ENCODE measurements at regions not wholly inside any gene's neighbourhood (a gene's known extent, or its start where the extent isn't known, plus 50 kb on each side); places are given as distances from the start of the nearest gene placed in this dataset.

DNA sequence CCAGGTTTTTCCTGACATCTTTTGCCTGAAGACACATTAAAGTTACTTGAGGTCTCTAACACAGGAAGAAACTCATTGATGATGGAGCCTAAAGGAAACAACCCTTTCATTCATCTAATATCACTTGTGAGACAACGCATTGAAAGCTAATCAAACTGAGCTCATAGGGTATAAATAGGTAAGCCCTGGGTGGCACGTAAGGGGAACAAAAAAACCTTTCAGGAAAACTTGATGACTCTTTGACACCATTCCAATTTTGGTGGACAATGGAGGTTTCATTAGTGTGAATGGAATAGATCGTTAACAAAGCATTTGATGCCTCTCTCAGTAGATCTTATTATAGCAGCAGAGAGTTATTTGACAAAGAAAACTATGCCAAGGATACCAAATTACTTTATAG, 80.7 kb upstream of the DUSP10 start:
- no peaks in the 10 kb centered on the region for H3K36me3 ChIP-seq (ENCODE audit: insufficient read depth, low read depth, low read length)
- H3K9ac ChIP-seq (ENCODE audit: low read depth, low read length): no peak overlapping the region
- no peak overlapping the region for H3K27ac ChIP-seq (ENCODE audit: low read length)
- no peaks in the 10 kb centered on the region for H3K9me3 ChIP-seq (ENCODE audit: insufficient read depth, low read depth, low read length)
- no peaks in the 10 kb centered on the region for H3K27me3 ChIP-seq (ENCODE audit: insufficient read depth, low read length)
- no peak overlapping the region for H3K4me3 ChIP-seq (ENCODE audit: low read length)
- peaks cover 4% of the 10 kb centered on the region; the same call in 1 of the 2 replicates for H3K4me1 ChIP-seq (ENCODE audit: insufficient read depth, low read length)

DNA sequence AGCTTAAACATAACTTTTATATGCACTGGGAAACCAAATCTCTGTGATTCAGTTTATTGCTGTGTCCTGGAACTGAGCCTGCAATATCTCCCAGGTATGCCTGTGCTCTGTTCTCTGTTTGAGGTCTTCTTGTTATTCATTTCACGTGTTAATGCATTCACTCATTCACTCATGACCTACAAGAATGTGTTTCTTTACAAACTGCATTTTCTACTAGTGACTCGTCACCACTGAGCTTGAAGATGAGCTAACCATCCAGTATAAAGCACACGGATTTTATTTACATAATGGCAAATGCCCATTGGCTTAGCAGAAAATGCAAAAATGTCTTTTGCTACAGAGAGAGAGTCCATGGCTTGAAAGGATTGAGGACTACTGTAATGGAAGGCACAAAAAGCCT, 75.0 kb upstream of the DUSP10 start:
- H3K4me3 ChIP-seq (ENCODE audit: low read length): no peak overlapping the region
- H3K36me3 ChIP-seq (ENCODE audit: insufficient read depth, low read depth, low read length): no peaks in the 10 kb centered on the region
- H3K27ac ChIP-seq (ENCODE audit: low read length): no peak overlapping the region
- H3K27me3 ChIP-seq (ENCODE audit: insufficient read depth, low read length): no peaks in the 10 kb centered on the region
- no peak overlapping the region for H3K9ac ChIP-seq (ENCODE audit: low read depth, low read length)
- H3K4me1 ChIP-seq (ENCODE audit: insufficient read depth, low read length): peaks cover 15% of the 10 kb centered on the region
- no peaks in the 10 kb centered on the region for H3K9me3 ChIP-seq (ENCODE audit: insufficient read depth, low read depth, low read length)

DNA sequence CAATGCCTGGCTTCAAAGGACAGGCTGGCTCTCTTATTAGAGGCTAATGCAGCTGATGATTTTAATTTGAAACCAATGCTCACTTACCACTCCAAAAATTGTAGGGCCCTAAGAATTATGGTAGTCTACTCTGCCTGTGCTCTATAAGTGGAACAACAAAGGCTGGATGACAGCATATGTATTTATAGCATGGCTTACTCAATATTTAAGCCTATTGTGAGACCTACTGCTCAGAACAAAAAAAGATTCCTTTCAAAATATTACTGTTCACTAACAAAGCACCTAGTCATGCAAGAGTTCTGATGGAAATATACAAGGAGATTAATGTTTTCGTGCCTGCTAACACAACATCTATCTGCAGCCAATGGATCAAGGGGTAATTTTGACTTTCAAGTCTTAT, 73.8 kb upstream of the DUSP10 start:
- H3K4me1 ChIP-seq (ENCODE audit: insufficient read depth, low read length): peaks cover 15% of the 10 kb centered on the region
- no peaks in the 10 kb centered on the region for H3K36me3 ChIP-seq (ENCODE audit: insufficient read depth, low read depth, low read length)
- no peaks in the 10 kb centered on the region for H3K27me3 ChIP-seq (ENCODE audit: insufficient read depth, low read length)
- H3K4me3 ChIP-seq (ENCODE audit: low read length): no peak overlapping the region
- H3K9me3 ChIP-seq (ENCODE audit: insufficient read depth, low read depth, low read length): no peaks in the 10 kb centered on the region
- no peak overlapping the region for H3K9ac ChIP-seq (ENCODE audit: low read depth, low read length)
- H3K27ac ChIP-seq (ENCODE audit: low read length): no peak overlapping the region

DNA sequence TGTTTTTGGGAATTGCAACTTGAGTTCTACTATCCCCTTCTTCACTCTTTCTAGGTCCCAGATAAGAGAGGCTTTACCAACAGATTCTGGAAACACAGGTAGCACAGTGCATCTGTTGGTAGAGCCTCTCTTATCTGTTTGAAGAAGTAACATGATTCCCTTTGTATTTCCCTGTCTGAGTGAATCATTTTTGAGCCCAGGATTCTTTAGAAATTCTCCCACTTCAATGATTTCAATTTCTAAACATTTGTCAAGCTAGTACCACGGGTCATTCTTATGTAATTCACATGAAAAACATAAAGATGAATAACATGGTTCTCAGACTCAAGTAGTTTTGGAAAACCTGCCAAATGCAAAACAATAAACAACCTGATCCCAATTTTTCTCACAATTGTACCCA, 72.0 kb upstream of the DUSP10 start:
- H3K27ac ChIP-seq (ENCODE audit: low read length): no peak overlapping the region
- no peaks in the 10 kb centered on the region for H3K36me3 ChIP-seq (ENCODE audit: insufficient read depth, low read depth, low read length)
- H3K4me1 ChIP-seq (ENCODE audit: insufficient read depth, low read length): peaks cover 15% of the 10 kb centered on the region
- no peaks in the 10 kb centered on the region for H3K9me3 ChIP-seq (ENCODE audit: insufficient read depth, low read depth, low read length)
- no peaks in the 10 kb centered on the region for H3K27me3 ChIP-seq (ENCODE audit: insufficient read depth, low read length)
- no peak overlapping the region for H3K9ac ChIP-seq (ENCODE audit: low read depth, low read length)
- no peak overlapping the region for H3K4me3 ChIP-seq (ENCODE audit: low read length)

DNA sequence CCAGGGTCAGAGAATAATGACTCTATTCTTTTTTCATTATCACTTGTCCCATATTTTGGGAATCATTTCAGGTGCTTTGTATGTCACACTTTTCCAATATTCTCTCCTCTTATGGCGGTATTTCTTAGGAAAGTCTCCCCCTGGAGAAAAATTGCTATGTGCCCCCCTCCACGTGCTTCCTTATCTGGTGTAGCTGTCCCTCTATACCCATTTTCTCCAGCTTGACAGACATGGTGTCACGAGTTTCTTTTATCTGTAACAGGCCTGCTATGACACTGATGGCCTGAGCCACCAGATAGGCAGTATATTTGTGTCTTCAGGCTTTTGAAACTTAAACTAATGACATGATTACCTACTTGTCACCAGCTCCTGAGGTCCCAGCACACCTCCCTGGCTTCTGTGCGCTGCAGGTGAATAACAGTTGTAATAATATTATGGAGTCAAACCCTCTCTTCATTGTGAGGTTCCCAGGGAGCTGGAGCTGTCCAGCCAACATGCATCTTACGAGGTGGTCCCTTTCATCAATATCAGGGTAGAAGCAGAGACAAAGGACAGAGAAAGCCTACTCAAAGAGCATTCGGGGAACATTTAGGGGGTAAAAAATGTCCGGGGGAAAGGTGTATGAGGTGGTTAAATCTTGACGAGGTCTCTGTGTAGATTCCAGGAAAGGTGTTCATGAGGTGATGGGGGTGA, 71.2 kb upstream of the DUSP10 start:
- Histone ChIP-seq H3K9me3 (ENCODE audit: insufficient read depth, low read depth, low read length) (no peaks in the 10 kb centered on the region), H3K9ac (ENCODE audit: low read depth, low read length) (no peak overlapping the region), H3K4me1 (ENCODE audit: insufficient read depth, low read length) (peaks cover 15% of the 10 kb centered on the region), H3K27me3 (ENCODE audit: insufficient read depth, low read length) (no peaks in the 10 kb centered on the region), H3K36me3 (ENCODE audit: insufficient read depth, low read depth, low read length) (no peaks in the 10 kb centered on the region), H3K27ac (ENCODE audit: low read length) (no peak overlapping the region), H3K4me3 (ENCODE audit: low read length) (no peak overlapping the region)

DNA sequence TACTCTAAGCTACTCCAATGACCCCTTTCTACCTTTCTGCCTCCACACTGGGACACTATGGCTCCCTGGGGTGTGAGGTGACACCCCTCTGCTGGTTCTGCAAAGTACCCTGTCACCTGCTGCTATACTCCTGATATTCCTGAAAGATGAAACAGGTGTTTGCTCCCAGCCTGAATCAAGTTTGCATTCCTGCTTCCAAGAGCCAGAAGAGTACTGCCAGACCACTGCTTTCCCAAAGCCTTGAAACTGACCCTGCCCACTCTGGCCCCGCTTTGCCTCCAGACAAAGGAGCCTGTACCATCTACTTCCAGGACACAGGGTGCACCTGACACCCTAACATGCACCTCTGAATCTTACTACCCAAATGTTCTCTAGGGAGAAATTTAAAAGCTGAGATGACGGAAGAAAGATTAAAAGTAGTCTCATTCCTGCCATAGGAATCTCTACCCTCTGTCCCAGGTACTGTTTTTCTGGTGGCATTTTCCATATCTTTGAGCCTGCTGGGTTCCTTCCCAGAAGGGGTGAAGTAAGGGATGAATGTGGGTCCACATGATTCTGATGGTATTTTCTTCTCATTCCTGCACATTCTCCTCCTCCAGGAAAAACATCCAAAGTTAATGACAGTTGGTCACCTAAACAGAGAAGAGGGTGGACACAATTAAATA, 70.3 kb upstream of the DUSP10 start:
- no peaks in the 10 kb centered on the region for H3K27me3 ChIP-seq (ENCODE audit: insufficient read depth, low read length)
- no peak overlapping the region for H3K4me3 ChIP-seq (ENCODE audit: low read length)
- H3K27ac ChIP-seq (ENCODE audit: low read length): no peak overlapping the region
- H3K4me1 ChIP-seq (ENCODE audit: insufficient read depth, low read length): peaks cover 7% of the 10 kb centered on the region; the same call in 1 of the 2 replicates
- no peaks in the 10 kb centered on the region for H3K36me3 ChIP-seq (ENCODE audit: insufficient read depth, low read depth, low read length)
- H3K9ac ChIP-seq (ENCODE audit: low read depth, low read length): no peak overlapping the region
- no peaks in the 10 kb centered on the region for H3K9me3 ChIP-seq (ENCODE audit: insufficient read depth, low read depth, low read length)

DNA sequence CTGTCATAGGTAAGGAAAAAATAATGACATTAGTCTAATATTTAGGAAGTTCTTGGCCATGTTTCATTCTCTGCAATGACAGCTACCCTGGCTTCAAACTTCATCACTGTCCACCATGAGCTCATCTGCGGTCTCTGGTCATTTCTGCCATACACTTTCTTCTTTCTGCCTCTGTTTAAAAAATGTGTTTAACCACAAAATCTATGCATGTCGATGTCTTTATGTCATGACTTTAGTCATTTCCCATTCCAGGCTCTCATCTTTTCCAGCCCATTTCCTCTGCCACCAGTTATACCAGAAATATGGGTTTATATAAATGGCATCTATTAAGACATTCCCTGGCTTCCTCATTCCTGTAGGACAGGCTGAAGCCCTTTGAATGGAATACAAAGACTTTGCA, 68.5 kb upstream of the DUSP10 start:
- H3K36me3 ChIP-seq (ENCODE audit: insufficient read depth, low read depth, low read length): no peaks in the 10 kb centered on the region
- H3K4me3 ChIP-seq (ENCODE audit: low read length): no peak overlapping the region
- H3K27ac ChIP-seq (ENCODE audit: low read length): no peak overlapping the region
- no peak overlapping the region for H3K9ac ChIP-seq (ENCODE audit: low read depth, low read length)
- H3K9me3 ChIP-seq (ENCODE audit: insufficient read depth, low read depth, low read length): no peaks in the 10 kb centered on the region
- H3K4me1 ChIP-seq (ENCODE audit: insufficient read depth, low read length): no peaks in the 10 kb centered on the region
- H3K27me3 ChIP-seq (ENCODE audit: insufficient read depth, low read length): no peaks in the 10 kb centered on the region

DNA sequence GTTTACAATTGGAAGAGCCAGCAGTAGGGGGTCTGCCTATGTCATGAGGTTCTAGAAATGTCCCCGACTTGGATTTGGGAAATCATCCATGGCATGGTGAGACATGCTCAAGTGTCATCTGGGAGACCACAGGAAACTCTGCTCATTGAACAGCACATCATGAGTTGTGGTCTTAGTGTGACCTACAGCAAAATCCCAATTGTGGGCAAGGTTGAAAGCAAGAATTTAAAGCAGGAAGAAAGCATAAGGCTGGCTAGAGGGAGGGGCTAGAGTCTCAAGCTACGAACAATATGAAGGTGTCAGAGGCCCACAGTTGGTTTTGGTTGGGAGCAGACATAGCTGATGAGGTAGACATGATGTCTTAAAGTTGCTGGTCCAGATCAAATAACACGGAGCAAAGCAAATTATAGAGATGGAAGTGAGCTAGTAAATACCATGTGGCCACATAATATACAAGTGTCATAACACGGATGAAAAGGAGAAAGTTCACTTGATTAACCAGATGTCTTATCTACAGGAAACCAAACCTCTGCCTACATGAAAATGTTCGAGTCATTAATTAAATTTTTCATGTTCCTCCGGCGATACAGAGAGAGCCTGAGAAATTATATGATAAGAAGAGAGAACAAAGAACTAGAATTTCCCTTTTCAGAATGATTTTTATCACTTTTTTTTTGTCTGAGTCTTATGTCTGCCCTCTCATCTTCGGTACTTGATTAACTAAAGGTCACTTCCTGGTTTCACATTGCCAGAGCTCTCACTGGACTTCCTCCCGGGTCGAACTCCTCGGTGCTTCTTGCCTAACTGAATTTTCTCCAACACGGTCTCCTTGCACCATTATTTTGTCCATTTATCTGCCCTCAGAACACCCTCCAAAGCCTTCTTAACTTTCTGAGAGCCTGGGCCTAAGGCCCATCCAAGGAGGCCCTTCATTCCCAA, 67.5 kb upstream of the DUSP10 start:
- Histone ChIP-seq H3K27ac (ENCODE audit: low read length) (no peak overlapping the region), H3K9me3 (ENCODE audit: insufficient read depth, low read depth, low read length) (no peaks in the 10 kb centered on the region), H3K4me1 (ENCODE audit: insufficient read depth, low read length) (no peaks in the 10 kb centered on the region), H3K4me3 (ENCODE audit: low read length) (no peak overlapping the region), H3K36me3 (ENCODE audit: insufficient read depth, low read depth, low read length) (no peaks in the 10 kb centered on the region), H3K27me3 (ENCODE audit: insufficient read depth, low read length) (no peaks in the 10 kb centered on the region), H3K9ac (ENCODE audit: low read depth, low read length) (no peak overlapping the region)

DNA sequence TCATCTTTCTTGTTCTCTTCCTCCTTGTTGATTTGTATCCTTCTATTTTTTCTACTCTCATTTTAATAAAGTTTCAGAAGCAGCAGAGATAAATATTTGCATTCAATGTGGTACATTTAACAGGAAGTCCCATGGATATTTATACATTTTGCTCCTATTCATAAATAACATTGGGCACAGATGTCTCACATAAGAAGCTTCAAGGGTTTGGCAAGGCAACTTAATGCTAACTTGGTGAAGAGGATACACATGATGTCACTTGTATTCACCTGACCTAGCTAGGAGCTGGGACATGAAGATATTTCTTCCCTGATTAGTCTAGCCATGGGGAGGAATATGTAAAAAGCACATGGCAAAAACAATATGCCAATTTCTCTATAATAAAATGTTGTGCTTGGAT, 65.1 kb upstream of the DUSP10 start:
- Histone ChIP-seq H3K9me3 (ENCODE audit: insufficient read depth, low read depth, low read length) (no peaks in the 10 kb centered on the region), H3K27ac (ENCODE audit: low read length) (no peak overlapping the region), H3K4me1 (ENCODE audit: insufficient read depth, low read length) (peaks cover 5% of the 10 kb centered on the region; the same call in 1 of the 2 replicates), H3K9ac (ENCODE audit: low read depth, low read length) (no peak overlapping the region), H3K36me3 (ENCODE audit: insufficient read depth, low read depth, low read length) (no peaks in the 10 kb centered on the region), H3K4me3 (ENCODE audit: low read length) (no peak overlapping the region), H3K27me3 (ENCODE audit: insufficient read depth, low read length) (no peaks in the 10 kb centered on the region)

DNA sequence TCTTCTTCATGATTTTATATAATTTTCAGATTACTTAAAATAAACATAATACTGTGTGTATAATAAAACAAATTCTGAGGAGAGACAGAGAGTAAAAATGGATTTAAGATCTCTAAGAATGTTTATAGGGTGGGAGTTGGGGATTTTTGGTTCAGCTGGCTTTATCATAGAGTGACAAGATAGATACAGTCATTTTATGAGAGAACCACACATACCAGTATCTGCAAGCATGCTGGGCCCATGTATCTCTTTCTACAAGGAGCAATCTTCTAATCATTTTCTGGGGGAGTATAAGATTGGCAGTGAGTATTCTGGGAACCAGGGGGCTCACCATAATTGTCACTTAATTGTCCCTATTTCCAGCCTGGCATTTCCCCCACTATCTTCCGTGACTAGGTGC, 64.3 kb upstream of the DUSP10 start:
- Histone ChIP-seq H3K9me3 (ENCODE audit: insufficient read depth, low read depth, low read length) (no peaks in the 10 kb centered on the region), H3K27ac (ENCODE audit: low read length) (no peak overlapping the region), H3K4me3 (ENCODE audit: low read length) (no peak overlapping the region), H3K27me3 (ENCODE audit: insufficient read depth, low read length) (no peaks in the 10 kb centered on the region), H3K4me1 (ENCODE audit: insufficient read depth, low read length) (peaks cover 5% of the 10 kb centered on the region; the same call in 1 of the 2 replicates), H3K9ac (ENCODE audit: low read depth, low read length) (no peak overlapping the region), H3K36me3 (ENCODE audit: insufficient read depth, low read depth, low read length) (no peaks in the 10 kb centered on the region)

DNA sequence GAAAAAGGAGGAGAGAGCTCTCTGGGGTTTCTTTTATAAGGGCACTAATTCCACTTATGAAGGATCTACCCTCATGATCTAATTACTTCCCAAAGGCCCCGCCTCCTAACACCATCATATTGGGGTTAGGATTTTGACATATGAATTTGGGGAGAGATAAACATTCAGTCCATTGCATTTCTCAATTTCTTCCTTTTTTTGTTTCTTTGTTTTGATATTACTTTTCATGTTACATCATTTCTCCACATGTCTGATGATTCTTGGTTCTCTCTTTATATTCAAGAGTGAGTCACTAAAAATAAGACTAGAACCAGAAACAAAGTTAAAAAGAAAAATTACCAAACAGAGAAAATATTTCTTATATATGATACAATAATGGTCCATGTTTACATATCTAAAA, 63.2 kb upstream of the DUSP10 start:
- Histone ChIP-seq H3K27me3 (ENCODE audit: insufficient read depth, low read length) (no peaks in the 10 kb centered on the region), H3K27ac (ENCODE audit: low read length) (no peak overlapping the region), H3K4me3 (ENCODE audit: low read length) (no peak overlapping the region), H3K4me1 (ENCODE audit: insufficient read depth, low read length) (peaks cover 5% of the 10 kb centered on the region; the same call in 1 of the 2 replicates), H3K9me3 (ENCODE audit: insufficient read depth, low read depth, low read length) (no peaks in the 10 kb centered on the region), H3K9ac (ENCODE audit: low read depth, low read length) (no peak overlapping the region), H3K36me3 (ENCODE audit: insufficient read depth, low read depth, low read length) (no peaks in the 10 kb centered on the region)

Measured in iPS-20b (cell line).